K562 (cell line): ENCODE measurements at regions not wholly inside any gene's neighbourhood (a gene's known extent, or its start where the extent isn't known, plus 50 kb on each side); places are given as distances from the start of the nearest gene placed in this dataset.
A peak's percentile ranks its signal among the peaks of the same experiment; 100 is the strongest.
"Not testable (repeated sequence)": the region's sequence is repeated elsewhere in the genome, so short reads cannot be mapped to it uniquely, and the experiment has no call there.

Source experiments
- ATAC-seq: fragments of 200-7000 bp; cut with Tn5 transposase; 3 replicates; pipeline ENCODE4 v1.9.1; 2020; ENCODE audit warnings: moderate library complexity
- BruUV-seq: library from RNA; stranded (reverse); fragments of 400-500 nt; replicated peaks from 2 replicates; lab custom pipeline; 2021; lab: Mats Ljungman, UMichigan
- CTCF ChIA-PET: fragments of 300-600 bp; formaldehyde crosslinking; extraction: SDS; loops from one replicate; lab custom pipeline; 2021; ENCODE audit warnings: low intra/inter-chr PET ratio; lab: Yijun Ruan, JAX
- POLR2A ChIA-PET: fragments of 300-600, 350-650 bp; sonication (Branson Sonifier 250); formaldehyde crosslinking; extraction: SDS; loops from one replicate; lab custom pipeline; 2021; ENCODE audit warnings: antibody characterized with exemption, inconsistent platforms; lab: Yijun Ruan, JAX
- DNase-seq, 4 experiments: peaks; one replicate each; pipeline versions ENCODE4 v3.0.0 to v3.0.0-alpha.2; 2011 to 2018; ENCODE audit warnings: low spot score in 3 of 4, mixed read lengths in 3 of 4; ENCODE audit errors: extremely low read depth in 1 of 4
- FAIRE-seq: peaks from 2 replicates; lab custom pipeline; 2011; peaks lifted over from hg19 to GRCh38; lab: Jason Lieb, UNC
- H2AFZ ChIP-seq: 2 replicates; pipeline ENCODE4 v1.6.0; 2011; ENCODE audit warnings: low read depth, low read length, control low read depth, inconsistent platforms
- H3K27ac ChIP-seq: fragments of 200-600 bp; 3 replicates; pipeline ENCODE4 v1.8.0; 2011; ENCODE audit warnings: low read depth, mild to moderate bottlenecking, control low read depth, inconsistent platforms, low read length, moderate library complexity, mixed read lengths; ENCODE audit errors: extremely low read depth
- H3K27me3 ChIP-seq, 2 experiments: fragments of 300-600 bp in 1 of 2; 2 replicates in 1 of 2; 3 replicates in 1 of 2; pipeline versions ENCODE4 v1.6.0 to v1.8.0; 2011; ENCODE audit warnings: inconsistent platforms in 2 of 2, low read length in 2 of 2, mild to moderate bottlenecking in 1 of 2, mixed read lengths in 1 of 2, moderate library complexity in 1 of 2; ENCODE audit not compliant: control insufficient read depth in 2 of 2, insufficient read depth in 2 of 2
- H3K36me3 ChIP-seq: fragments of 300-600 bp; 3 replicates; pipeline ENCODE4 v1.8.0; 2011; ENCODE audit warnings: mild to moderate bottlenecking, low read length, inconsistent platforms; ENCODE audit not compliant: control insufficient read depth, insufficient read depth
- H3K4me1 ChIP-seq, 2 experiments: fragments of 200-600 bp in 1 of 2; replicated peaks in 1 of 2; 2 replicates in 1 of 2; 3 replicates in 1 of 2; pipeline versions ENCODE4 v1.5.1 to v1.8.0; 2011; ENCODE audit warnings: inconsistent platforms in 2 of 2, low read length in 2 of 2, mild to moderate bottlenecking in 1 of 2, mixed read lengths in 1 of 2, moderate library complexity in 1 of 2; ENCODE audit not compliant: control insufficient read depth in 2 of 2, insufficient read depth in 2 of 2
- H3K4me2 ChIP-seq: 2 replicates; pipeline ENCODE4 v1.6.1; 2011; ENCODE audit warnings: low read length, control low read depth, inconsistent platforms, mixed read lengths; ENCODE audit not compliant: insufficient read depth
- H3K4me3 ChIP-seq: fragments of 200-600 bp; sonication (generic), shearing (Covaris generic); 2 replicates; pipeline ENCODE4 v1.5.1; 2016; ENCODE audit warnings: control low read depth, inconsistent platforms
- H3K79me2 ChIP-seq: fragments of 200-600 bp; 3 replicates; pipeline ENCODE4 v1.8.0; 2011; ENCODE audit warnings: low read length, inconsistent platforms; ENCODE audit not compliant: control insufficient read depth, insufficient read depth
- H3K9ac ChIP-seq, 2 experiments: 2 replicates each; pipeline versions ENCODE4 v1.6.0 to v1.6.1; 2011; ENCODE audit warnings: low read depth in 2 of 2, low read length in 2 of 2, control low read depth in 1 of 2, inconsistent platforms in 1 of 2, mild to moderate bottlenecking in 1 of 2, mixed read lengths in 1 of 2; ENCODE audit not compliant: insufficient read depth in 1 of 2
- H3K9me1 ChIP-seq: one replicate; pipeline ENCODE4 v1.6.0; 2011; ENCODE audit warnings: inconsistent platforms, mild to moderate bottlenecking, low read length, moderate library complexity; ENCODE audit not compliant: control insufficient read depth, insufficient read depth
- H3K9me3 ChIP-seq: replicated peaks from 2 replicates; pipeline ENCODE4 v1.5.1; 2011; ENCODE audit warnings: low read depth, low read length, inconsistent platforms; ENCODE audit not compliant: control insufficient read depth, insufficient read depth
- H4K20me1 ChIP-seq: replicated peaks from 2 replicates; pipeline ENCODE4 v1.6.1; 2011; ENCODE audit warnings: low read length, inconsistent platforms, mixed read lengths; ENCODE audit not compliant: control insufficient read depth, insufficient read depth
- CREB1 ChIP-seq, 2 experiments: sonication (generic) in 1 of 2; formaldehyde crosslinking in 1 of 2; IDR thresholded peaks; 2 replicates each; pipeline versions ENCODE4 v1.6.1 to v1.8.0; 2012 to 2022; ENCODE audit warnings: inconsistent platforms in 1 of 2, mild to moderate bottlenecking in 1 of 2, missing genetic modification reagents in 1 of 2, moderate library complexity in 1 of 2
- ILF3 ChIP-seq: fragments of 450-650 bp; IDR thresholded peaks from 2 replicates; pipeline ENCODE4 v1.6.1; 2018; ENCODE audit warnings: antibody characterized with exemption, mild to moderate bottlenecking, moderate library complexity, borderline replicate concordance
- MCM2 ChIP-seq: fragments of 450-650 bp; IDR thresholded peaks from 2 replicates; pipeline ENCODE4 v1.6.1; 2017; ENCODE audit warnings: low read depth, mild to moderate bottlenecking
- NFIC ChIP-seq: fragments of 450-650 bp; IDR thresholded peaks from 2 replicates; pipeline ENCODE4 v1.6.1; 2017; ENCODE audit warnings: mild to moderate bottlenecking, inconsistent platforms
- POLR2AphosphoS2 ChIP-seq: IDR thresholded peaks from 2 replicates; pipeline ENCODE4 v1.6.1; 2012; ENCODE audit warnings: low read length, improper control_type of control experiment
- POLR2AphosphoS5 ChIP-seq: IDR thresholded peaks from 2 replicates; pipeline ENCODE4 v1.6.1; 2011; ENCODE audit warnings: mild to moderate bottlenecking, low read depth, low read length, moderate library complexity; ENCODE audit not compliant: control insufficient read depth, insufficient read depth
- POU5F1 ChIP-seq: fragments of 150-350 bp; IDR thresholded peaks from 2 replicates; pipeline ENCODE4 v1.6.1; 2014; ENCODE audit warnings: borderline replicate concordance, low read length, low read depth, mild to moderate bottlenecking; ENCODE audit not compliant: partially characterized antibody
- ZBTB1 ChIP-seq: sonication (generic); formaldehyde crosslinking; IDR thresholded peaks from 2 replicates; pipeline ENCODE4 v1.8.1; 2023; ENCODE audit warnings: missing genetic modification reagents, low read depth, mild to moderate bottlenecking, borderline replicate concordance
- ZNF699 ChIP-seq: fragments of 250-450 bp; sonication (Bioruptor Pico); IDR thresholded peaks from 2 replicates; pipeline ENCODE4 v1.8.0; 2021; ENCODE audit warnings: mild to moderate bottlenecking, moderate library complexity; ENCODE audit not compliant: insufficient replicate concordance
- WGBS: fragments of 100-300 bp; shearing (Covaris generic); methylation state at CpG from one replicate; pipeline ENCODE4 v1.1.6; 2016; ENCODE audit warnings: low coverage, mixed read lengths; ENCODE audit not compliant: insufficient coverage; ENCODE audit errors: missing lambda C conversion rate; 5-methylcytosine and 5-hydroxymethylcytosine counted together
- in situ Hi-C: fragments of 300-500 bp; cut with MboI; formaldehyde crosslinking; loops from 4 replicates; pipeline ENCODE4 v1.15.0; 2018; ENCODE audit warnings: inconsistent platforms, mixed read lengths
- intact Hi-C: fragments of 100-400 bp; cut with micrococcal nuclease; formaldehyde crosslinking; loops from 2 replicates; pipeline ENCODE4 v1.14.2; 2022

GRCh38 chr10:63841761-63842160 lies 320.6 kb downstream of the REEP3 start:
- no peaks in the 10 kb centered on the region for H3K27me3 ChIP-seq
- DNase-seq (no peak), FAIRE-seq (no peak), ATAC-seq (no peak)
- no peaks in the 10 kb centered on the region; a peak in 1 of 5 replicates for H3K4me1 ChIP-seq
- H3K4me3 ChIP-seq, result no peak overlapping the region
- H3K36me3 ChIP-seq, result no peaks in the 10 kb centered on the region
- no peaks in the 10 kb centered on the region for H3K9me3 ChIP-seq
- in situ Hi-C loops (no loop called here), intact Hi-C loops (no loop called here)
- BruUV-seq, result no TSS peak
- H3K9ac ChIP-seq, result no peak overlapping the region
- H4K20me1 ChIP-seq, result no peaks in the 10 kb centered on the region
- H2AFZ ChIP-seq, result no peak overlapping the region
- no peaks in the 10 kb centered on the region for H3K79me2 ChIP-seq
- TF ChIP-seq POLR2AphosphoS5, result no peak
- no peak for TF ChIP-seq ZNF699 (CRISPR knock-in tag)
- TF ChIP-seq MCM2, result no peak
- no peak for TF ChIP-seq POU5F1
- TF ChIP-seq CREB1 (IDR thresholded peaks at IDR 0.05), result no peak
- no peak for TF ChIP-seq CREB1 (CRISPR knock-in tag; IDR thresholded peaks at IDR 0.05)
- no peak for TF ChIP-seq ILF3
- no peak for TF ChIP-seq POLR2AphosphoS2
- no peak overlapping the region for H3K4me2 ChIP-seq
- no peaks in the 10 kb centered on the region for H3K9me1 ChIP-seq
- 1% methylated on average over 5 of the region's 5 CpGs for WGBS
- POLR2A ChIA-PET, result no interaction called here
- CTCF ChIA-PET, result no interaction called here
- no peak overlapping the region for H3K27ac ChIP-seq

DNA sequence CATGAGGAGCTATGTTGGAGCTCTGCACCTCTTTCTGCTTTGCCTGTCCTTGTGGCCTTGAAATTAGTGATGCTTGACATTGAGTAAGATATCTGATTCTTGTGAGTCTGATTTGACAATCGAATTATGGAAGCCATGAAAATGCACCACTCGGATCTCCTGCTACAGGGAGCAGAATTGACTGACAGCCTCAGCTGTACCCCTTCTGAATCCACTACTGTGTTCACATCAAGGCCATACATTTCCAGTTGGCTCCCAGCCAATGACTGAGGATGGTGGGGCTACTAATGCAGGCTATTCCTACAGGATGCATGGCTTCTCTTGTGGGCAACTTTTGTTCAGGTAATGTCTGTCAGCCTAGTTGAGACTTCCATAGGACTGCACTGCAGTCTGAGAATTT lies 321.9 kb downstream of the REEP3 start:
- no peaks in the 10 kb centered on the region for H3K4me1 ChIP-seq
- ATAC-seq, result no peak
- no peak overlapping the region for H3K27ac ChIP-seq
- no peaks in the 10 kb centered on the region for H3K79me2 ChIP-seq
- no peaks in the 10 kb centered on the region for H3K9me1 ChIP-seq
- ChIA-PET CTCF (no interaction called here), POLR2A (no interaction called here)
- H2AFZ ChIP-seq, result no peak overlapping the region
- H3K9ac ChIP-seq, result no peak overlapping the region
- in situ Hi-C loops, result no loop called here
- WGBS, result 0% methylated on average over 2 of the region's 2 CpGs
- BruUV-seq, result no TSS peak
- no peak for FAIRE-seq
- no peaks in the 10 kb centered on the region for H3K9me3 ChIP-seq
- H3K27me3 ChIP-seq, result no peaks in the 10 kb centered on the region
- no peak overlapping the region for H3K4me3 ChIP-seq
- no peaks in the 10 kb centered on the region for H4K20me1 ChIP-seq
- TF ChIP-seq NFIC (peak; percentile 66), ZBTB1 (CRISPR knock-in tag) (no peak)
- intact Hi-C loops, result no loop called here
- no peak overlapping the region for H3K4me2 ChIP-seq
- DNase-seq, result no peak
- H3K36me3 ChIP-seq, result no peaks in the 10 kb centered on the region

GRCh38 chr10:63848871-63849270 lies 327.7 kb downstream of the REEP3 start:
- intact Hi-C loops, H3K4me1 ChIP-seq, H3K79me2 ChIP-seq, DNase-seq, CTCF ChIA-PET, H3K9ac ChIP-seq, H3K9me3 ChIP-seq, FAIRE-seq, H3K27ac ChIP-seq, H3K9me1 ChIP-seq, H3K27me3 ChIP-seq, H3K4me3 ChIP-seq, BruUV-seq, H4K20me1 ChIP-seq, H3K36me3 ChIP-seq, ATAC-seq, H3K4me2 ChIP-seq, in situ Hi-C loops, H2AFZ ChIP-seq: not testable (repeated sequence)
- WGBS, result 4% methylated on average over 3 of the region's 3 CpGs
- POLR2A ChIA-PET, result interaction anchor here (0.9 kb wide), 1 partner anchor 9 kb away, joined by 4 read pairs; no protein-coding TSS in a partner anchor
